ENCODE measurements at regions not wholly inside any gene's neighbourhood (a gene's known extent, or its start where the extent isn't known, plus 50 kb on each side); places are given as distances from the start of the nearest gene placed in this dataset.

- DNase-seq: no peak
Measured at GRCh38 chr4:179755322-179755721, 2313.1 kb upstream of the AGA start.

- DNase-seq: no peak
Measured at GRCh38 chr4:179757641-179758040, 2315.4 kb upstream of the AGA start.

- DNase-seq: no peak
Measured at GRCh38 chr4:179762840-179763239, 2320.6 kb upstream of the AGA start.

- DNase-seq: no peak
Measured at GRCh38 chr4:179766938-179767337, 2324.7 kb upstream of the AGA start.

GRCh38 chr4:179768996-179769395 is 2326.8 kb upstream of the AGA start:
- no peak for DNase-seq

- DNase-seq: no peak
Measured at GRCh38 chr4:179797738-179798137, 2355.5 kb upstream of the AGA start.

- no peak for DNase-seq
Measured at GRCh38 chr4:179803857-179804256, 2361.6 kb upstream of the AGA start.

- no peak for DNase-seq
Measured at GRCh38 chr4:179804440-179804839, 2362.2 kb upstream of the AGA start.

GRCh38 chr4:179817317-179817716 is 2375.1 kb upstream of the AGA start:
- no peak for DNase-seq

- DNase-seq: no peak
Measured at GRCh38 chr4:179823342-179823741, 2381.1 kb upstream of the AGA start.

GRCh38 chr4:179831274-179831673 is 2389.0 kb upstream of the AGA start:
- DNase-seq: no peak

- no peak for DNase-seq
Measured at GRCh38 chr4:179836179-179837075, 2394.2 kb upstream of the AGA start.

GRCh38 chr4:179843370-179843769 is 2399.8 kb upstream of the TENM3 start:
- no peak for DNase-seq

- DNase-seq: no peak
Measured at GRCh38 chr4:179855469-179855868, 2387.7 kb upstream of the TENM3 start.

- no peak for DNase-seq
Measured at GRCh38 chr4:179858221-179858620, 2385.0 kb upstream of the TENM3 start.

GRCh38 chr4:179867300-179867878 is 2375.8 kb upstream of the TENM3 start:
- DNase-seq: no peak

GRCh38 chr4:179871726-179872125 is 2371.5 kb upstream of the TENM3 start:
- DNase-seq: no peak

- DNase-seq: no peak
Measured at GRCh38 chr4:179872755-179873154, 2370.4 kb upstream of the TENM3 start.

- DNase-seq: no peak
Measured at GRCh38 chr4:179880756-179881155, 2362.4 kb upstream of the TENM3 start.

GRCh38 chr4:179894066-179894778 is 2349.0 kb upstream of the TENM3 start:
- DNase-seq: no peak

- DNase-seq: no peak
Measured at GRCh38 chr4:179919587-179919986, 2323.6 kb upstream of the TENM3 start.

GRCh38 chr4:179927473-179927872 is 2315.7 kb upstream of the TENM3 start:
- DNase-seq: no peak

GRCh38 chr4:179941911-179942310 is 2301.3 kb upstream of the TENM3 start:
- DNase-seq: no peak

- DNase-seq: no peak
Measured at GRCh38 chr4:179976777-179977176, 2266.4 kb upstream of the TENM3 start.

Measured in DMS79 (cell line).